ENCODE measurements at regions not wholly inside any gene's neighbourhood (a gene's known extent, or its start where the extent isn't known, plus 50 kb on each side); places are given as distances from the start of the nearest gene placed in this dataset.

DNA sequence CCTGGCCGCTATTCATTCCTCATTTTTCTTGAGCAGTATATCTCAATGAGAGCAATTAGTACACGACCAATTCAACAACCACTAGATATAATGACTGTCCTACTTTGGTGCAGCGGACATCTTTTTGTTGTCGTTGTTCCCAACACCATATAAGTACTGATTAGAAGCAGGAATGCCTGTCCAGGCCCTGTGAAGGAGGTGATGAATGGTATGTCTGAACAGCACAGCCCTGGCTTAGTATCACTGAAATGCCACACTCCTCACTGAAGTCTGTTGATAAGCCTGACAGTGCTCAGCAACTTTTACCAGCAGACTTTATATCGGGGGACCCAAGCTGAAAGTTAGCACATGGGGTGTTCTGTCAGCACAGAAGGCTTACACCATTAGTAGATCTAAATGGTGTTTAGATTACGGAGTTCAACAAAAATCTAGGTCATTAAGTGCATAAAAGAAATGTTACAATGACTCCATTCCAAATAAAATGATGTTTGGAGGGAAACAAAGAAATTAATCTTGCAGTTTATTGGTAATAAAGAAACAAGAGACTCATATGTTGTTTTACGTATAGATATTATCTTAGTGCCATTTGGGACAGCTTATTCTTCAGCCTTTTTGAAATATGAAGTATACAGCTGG, 228.3 kb upstream of the TTC29 start:
- no peak for TF ChIP-seq TCF7 (CRISPR knock-in tag; IDR thresholded peaks at IDR 0.05; ENCODE audit: low read depth)
- TF ChIP-seq, protein P1, sequence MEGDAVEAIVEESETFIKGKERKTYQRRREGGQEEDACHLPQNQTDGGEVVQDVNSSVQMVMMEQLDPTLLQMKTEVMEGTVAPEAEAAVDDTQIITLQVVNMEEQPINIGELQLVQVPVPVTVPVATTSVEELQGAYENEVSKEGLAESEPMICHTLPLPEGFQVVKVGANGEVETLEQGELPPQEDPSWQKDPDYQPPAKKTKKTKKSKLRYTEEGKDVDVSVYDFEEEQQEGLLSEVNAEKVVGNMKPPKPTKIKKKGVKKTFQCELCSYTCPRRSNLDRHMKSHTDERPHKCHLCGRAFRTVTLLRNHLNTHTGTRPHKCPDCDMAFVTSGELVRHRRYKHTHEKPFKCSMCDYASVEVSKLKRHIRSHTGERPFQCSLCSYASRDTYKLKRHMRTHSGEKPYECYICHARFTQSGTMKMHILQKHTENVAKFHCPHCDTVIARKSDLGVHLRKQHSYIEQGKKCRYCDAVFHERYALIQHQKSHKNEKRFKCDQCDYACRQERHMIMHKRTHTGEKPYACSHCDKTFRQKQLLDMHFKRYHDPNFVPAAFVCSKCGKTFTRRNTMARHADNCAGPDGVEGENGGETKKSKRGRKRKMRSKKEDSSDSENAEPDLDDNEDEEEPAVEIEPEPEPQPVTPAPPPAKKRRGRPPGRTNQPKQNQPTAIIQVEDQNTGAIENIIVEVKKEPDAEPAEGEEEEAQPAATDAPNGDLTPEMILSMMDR (IDR thresholded peaks at IDR 0.05), result no peak
- TF ChIP-seq, protein P2, sequence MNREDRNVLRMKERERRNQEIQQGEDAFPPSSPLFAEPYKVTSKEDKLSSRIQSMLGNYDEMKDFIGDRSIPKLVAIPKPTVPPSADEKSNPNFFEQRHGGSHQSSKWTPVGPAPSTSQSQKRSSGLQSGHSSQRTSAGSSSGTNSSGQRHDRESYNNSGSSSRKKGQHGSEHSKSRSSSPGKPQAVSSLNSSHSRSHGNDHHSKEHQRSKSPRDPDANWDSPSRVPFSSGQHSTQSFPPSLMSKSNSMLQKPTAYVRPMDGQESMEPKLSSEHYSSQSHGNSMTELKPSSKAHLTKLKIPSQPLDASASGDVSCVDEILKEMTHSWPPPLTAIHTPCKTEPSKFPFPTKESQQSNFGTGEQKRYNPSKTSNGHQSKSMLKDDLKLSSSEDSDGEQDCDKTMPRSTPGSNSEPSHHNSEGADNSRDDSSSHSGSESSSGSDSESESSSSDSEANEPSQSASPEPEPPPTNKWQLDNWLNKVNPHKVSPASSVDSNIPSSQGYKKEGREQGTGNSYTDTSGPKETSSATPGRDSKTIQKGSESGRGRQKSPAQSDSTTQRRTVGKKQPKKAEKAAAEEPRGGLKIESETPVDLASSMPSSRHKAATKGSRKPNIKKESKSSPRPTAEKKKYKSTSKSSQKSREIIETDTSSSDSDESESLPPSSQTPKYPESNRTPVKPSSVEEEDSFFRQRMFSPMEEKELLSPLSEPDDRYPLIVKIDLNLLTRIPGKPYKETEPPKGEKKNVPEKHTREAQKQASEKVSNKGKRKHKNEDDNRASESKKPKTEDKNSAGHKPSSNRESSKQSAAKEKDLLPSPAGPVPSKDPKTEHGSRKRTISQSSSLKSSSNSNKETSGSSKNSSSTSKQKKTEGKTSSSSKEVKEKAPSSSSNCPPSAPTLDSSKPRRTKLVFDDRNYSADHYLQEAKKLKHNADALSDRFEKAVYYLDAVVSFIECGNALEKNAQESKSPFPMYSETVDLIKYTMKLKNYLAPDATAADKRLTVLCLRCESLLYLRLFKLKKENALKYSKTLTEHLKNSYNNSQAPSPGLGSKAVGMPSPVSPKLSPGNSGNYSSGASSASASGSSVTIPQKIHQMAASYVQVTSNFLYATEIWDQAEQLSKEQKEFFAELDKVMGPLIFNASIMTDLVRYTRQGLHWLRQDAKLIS (CRISPR knock-in tag; IDR thresholded peaks at IDR 0.05; ENCODE audit: borderline replicate concordance), result no peak

All from WTC11 (cell line).